Calu3 (cell line): ENCODE measurements at regions not wholly inside any gene's neighbourhood (a gene's known extent, or its start where the extent isn't known, plus 50 kb on each side); places are given as distances from the start of the nearest gene placed in this dataset.
"Not testable (repeated sequence)": the region's sequence is repeated elsewhere in the genome, so short reads cannot be mapped to it uniquely, and the experiment has no call there.

Experiments used
- BruUV-seq: library from RNA; stranded (reverse); fragments of 400-500 nt; replicated peaks from 2 replicates; lab custom pipeline; 2021; lab: Mats Ljungman, UMichigan
- CTCF ChIA-PET: fragments of 300-600 bp; sonication (Branson Sonifier 250); formaldehyde crosslinking; loops from one replicate; lab custom pipeline; 2022; ENCODE audit warnings: antibody characterized with exemption; lab: Charles Lee
- DNase-seq: peaks from one replicate; pipeline ENCODE4 v3.0.0; 2022
- H3K27ac Mint-ChIP-seq: one replicate; pipeline ENCODE4 v1.8.0; 2022; ENCODE audit warnings: mixed read lengths; ENCODE audit not compliant: unreplicated experiment
- H3K27me3 Mint-ChIP-seq: one replicate; pipeline ENCODE4 v1.8.0; 2022; ENCODE audit warnings: mixed read lengths; ENCODE audit not compliant: unreplicated experiment
- H3K36me3 Mint-ChIP-seq: one replicate; pipeline ENCODE4 v1.8.0; 2022; ENCODE audit warnings: mild to moderate bottlenecking, moderate library complexity, mixed read lengths; ENCODE audit not compliant: insufficient read depth, unreplicated experiment
- H3K4me1 Mint-ChIP-seq: one replicate; pipeline ENCODE4 v1.8.0; 2022; ENCODE audit warnings: mild to moderate bottlenecking, low read depth, mixed read lengths; ENCODE audit not compliant: unreplicated experiment
- H3K4me3 Mint-ChIP-seq: one replicate; pipeline ENCODE4 v1.8.0; 2022; ENCODE audit warnings: mild to moderate bottlenecking, low read depth, moderate library complexity, mixed read lengths; ENCODE audit not compliant: unreplicated experiment
- H3K9me3 Mint-ChIP-seq: one replicate; pipeline ENCODE4 v1.8.0; 2022; ENCODE audit warnings: low read depth, mixed read lengths; ENCODE audit not compliant: unreplicated experiment
- intact Hi-C: fragments of 100-400 bp; cut with micrococcal nuclease; formaldehyde crosslinking; loops from one replicate; pipeline ENCODE4 v1.10.0; 2022; ENCODE audit not compliant: unreplicated experiment

- H3K4me1 Mint-ChIP-seq, H3K27ac Mint-ChIP-seq, H3K36me3 Mint-ChIP-seq, H3K27me3 Mint-ChIP-seq, H3K4me3 Mint-ChIP-seq, BruUV-seq, intact Hi-C loops, CTCF ChIA-PET, DNase-seq: not testable (repeated sequence)
- peaks cover 12% of the 10 kb centered on the region for H3K9me3 Mint-ChIP-seq
Measured at GRCh38 chr7:153964481-153965112, 87.6 kb upstream of the DPP6 start.

- H3K4me3 Mint-ChIP-seq, BruUV-seq, CTCF ChIA-PET, H3K27ac Mint-ChIP-seq, H3K27me3 Mint-ChIP-seq, DNase-seq, H3K36me3 Mint-ChIP-seq, H3K4me1 Mint-ChIP-seq, H3K9me3 Mint-ChIP-seq, intact Hi-C loops: not testable (repeated sequence)
Measured at GRCh38 chr7:153969016-153969415, 83.2 kb upstream of the DPP6 start.

- DNase-seq, H3K36me3 Mint-ChIP-seq, H3K4me1 Mint-ChIP-seq, H3K27ac Mint-ChIP-seq, H3K27me3 Mint-ChIP-seq, BruUV-seq, H3K4me3 Mint-ChIP-seq, intact Hi-C loops, CTCF ChIA-PET, H3K9me3 Mint-ChIP-seq: not testable (repeated sequence)
Measured at GRCh38 chr7:153974603-153975002, 77.6 kb upstream of the DPP6 start.

GRCh38 chr7:153976745-153977144 lies 75.5 kb upstream of the DPP6 start:
- H3K4me3 Mint-ChIP-seq, intact Hi-C loops, H3K36me3 Mint-ChIP-seq, H3K27me3 Mint-ChIP-seq, DNase-seq, CTCF ChIA-PET, H3K27ac Mint-ChIP-seq, H3K4me1 Mint-ChIP-seq, BruUV-seq: not testable (repeated sequence)
- H3K9me3 Mint-ChIP-seq: peaks cover 15% of the 10 kb centered on the region

GRCh38 chr7:153983186-153983585 lies 69.0 kb upstream of the DPP6 start:
- H3K36me3 Mint-ChIP-seq, H3K4me3 Mint-ChIP-seq, H3K27me3 Mint-ChIP-seq, DNase-seq, H3K27ac Mint-ChIP-seq, BruUV-seq, H3K4me1 Mint-ChIP-seq, intact Hi-C loops: not testable (repeated sequence)
- CTCF ChIA-PET: interaction anchor here (0.6 kb wide), 1 partner anchor 192 kb away, joined by 3 read pairs; no protein-coding TSS in a partner anchor
- peaks cover 18% of the 10 kb centered on the region for H3K9me3 Mint-ChIP-seq

GRCh38 chr7:153989066-153989627 lies 63.1 kb upstream of the DPP6 start:
- peaks cover 14% of the 10 kb centered on the region for H3K9me3 Mint-ChIP-seq
- H3K27me3 Mint-ChIP-seq, BruUV-seq, H3K36me3 Mint-ChIP-seq, CTCF ChIA-PET, H3K27ac Mint-ChIP-seq, intact Hi-C loops, H3K4me1 Mint-ChIP-seq, H3K4me3 Mint-ChIP-seq, DNase-seq: not testable (repeated sequence)

- DNase-seq, BruUV-seq, H3K27ac Mint-ChIP-seq, intact Hi-C loops, CTCF ChIA-PET, H3K27me3 Mint-ChIP-seq, H3K4me3 Mint-ChIP-seq, H3K4me1 Mint-ChIP-seq, H3K36me3 Mint-ChIP-seq: not testable (repeated sequence)
- peaks cover 14% of the 10 kb centered on the region for H3K9me3 Mint-ChIP-seq
Measured at GRCh38 chr7:153989742-153990425, 62.3 kb upstream of the DPP6 start.

GRCh38 chr7:153991471-153991870 lies 60.7 kb upstream of the DPP6 start:
- H3K36me3 Mint-ChIP-seq, H3K27me3 Mint-ChIP-seq, H3K4me3 Mint-ChIP-seq, DNase-seq, BruUV-seq, H3K4me1 Mint-ChIP-seq, H3K27ac Mint-ChIP-seq, intact Hi-C loops, CTCF ChIA-PET: not testable (repeated sequence)
- peaks cover 11% of the 10 kb centered on the region for H3K9me3 Mint-ChIP-seq

GRCh38 chr7:153993402-153993801 lies 58.8 kb upstream of the DPP6 start:
- H3K4me3 Mint-ChIP-seq, BruUV-seq, CTCF ChIA-PET, intact Hi-C loops, H3K27me3 Mint-ChIP-seq, H3K27ac Mint-ChIP-seq, H3K36me3 Mint-ChIP-seq, DNase-seq, H3K4me1 Mint-ChIP-seq: not testable (repeated sequence)
- H3K9me3 Mint-ChIP-seq: peaks cover 11% of the 10 kb centered on the region

GRCh38 chr7:153998896-153999295 lies 53.3 kb upstream of the DPP6 start:
- H3K9me3 Mint-ChIP-seq, H3K27me3 Mint-ChIP-seq, H3K4me3 Mint-ChIP-seq, intact Hi-C loops, H3K27ac Mint-ChIP-seq, DNase-seq, BruUV-seq, H3K36me3 Mint-ChIP-seq, CTCF ChIA-PET, H3K4me1 Mint-ChIP-seq: not testable (repeated sequence)
